H1 (cell line): ENCODE measurements at regions not wholly inside any gene's neighbourhood (a gene's known extent, or its start where the extent isn't known, plus 50 kb on each side); places are given as distances from the start of the nearest gene placed in this dataset.

Experiments
- CTCF ChIA-PET: fragments of 300-600 bp; sonication (Branson Sonifier 250); formaldehyde crosslinking; loops from one replicate; lab custom pipeline; 2021; ENCODE audit not compliant: partially characterized antibody; lab: Charles Lee
- POLR2A ChIA-PET: fragments of 300-600 bp; sonication (Branson Sonifier 250); formaldehyde crosslinking; loops from one replicate; lab custom pipeline; 2021; ENCODE audit warnings: inconsistent platforms; ENCODE audit not compliant: partially characterized antibody; lab: Charles Lee
- DNase-seq, 2 experiments: peaks; one replicate each; pipeline versions ENCODE4 v3.0.0 to v3.0.0-alpha.2; 2010 to 2022; ENCODE audit warnings: low spot score in 2 of 2, low read depth in 1 of 2, mixed read lengths in 1 of 2
- FAIRE-seq: peaks from 2 replicates; lab custom pipeline; 2011; peaks lifted over from hg19 to GRCh38; lab: Jason Lieb, UNC
- H2AFZ ChIP-seq: 2 replicates; pipeline ENCODE4 v1.8.1; 2012; ENCODE audit warnings: low read length, inconsistent platforms
- H2AK5ac ChIP-seq: 2 replicates; pipeline ENCODE4 v1.6.1; 2013; ENCODE audit warnings: low read depth, low read length
- H2BK120ac ChIP-seq: replicated peaks from 2 replicates; pipeline ENCODE3; 2013; ENCODE audit warnings: low read depth, low read length, inconsistent platforms
- H2BK12ac ChIP-seq: 2 replicates; pipeline ENCODE4 v1.6.1; 2013; ENCODE audit warnings: low read depth, low read length
- H2BK15ac ChIP-seq: 2 replicates; pipeline ENCODE4 v1.6.1; 2013; ENCODE audit warnings: low read length
- H2BK20ac ChIP-seq: 2 replicates; pipeline ENCODE4 v1.6.1; 2013; ENCODE audit warnings: low read length
- H2BK5ac ChIP-seq: 2 replicates; pipeline ENCODE4 v1.6.1; 2013; ENCODE audit warnings: low read depth, low read length
- H3K14ac ChIP-seq: 2 replicates; pipeline ENCODE4 v1.6.1; 2013; ENCODE audit warnings: inconsistent platforms; ENCODE audit not compliant: insufficient read length
- H3K18ac ChIP-seq: 2 replicates; pipeline ENCODE4 v1.6.1; 2013; ENCODE audit warnings: low read length; ENCODE audit errors: extremely low read depth
- H3K23ac ChIP-seq: 2 replicates; pipeline ENCODE4 v1.6.1; 2013; ENCODE audit warnings: inconsistent platforms; ENCODE audit not compliant: insufficient read length
- H3K23me2 ChIP-seq: 2 replicates; pipeline ENCODE4 v1.6.1; 2013; ENCODE audit warnings: low read depth, low read length
- H3K27ac ChIP-seq: 2 replicates; pipeline ENCODE4 v1.6.1; 2011; ENCODE audit warnings: low read depth, low read length, inconsistent platforms
- H3K27me3 ChIP-seq, 4 experiments: replicated peaks in 1 of 4; 1 replicate in 1 of 4; 2 replicates in 3 of 4; pipeline versions ENCODE4 v1.6.1 to v1.8.1; 2011 to 2013; ENCODE audit warnings: low read length in 3 of 4, mild to moderate bottlenecking in 3 of 4, inconsistent platforms in 2 of 4, mixed read lengths in 2 of 4, moderate library complexity in 1 of 4; ENCODE audit not compliant: control insufficient read depth in 3 of 4, insufficient read depth in 3 of 4; ENCODE audit errors: extremely low read depth in 1 of 4
- H3K36me3 ChIP-seq, 4 experiments: 2 replicates each; pipeline versions ENCODE4 v1.6.1 to v1.8.1; 2011 to 2013; ENCODE audit warnings: mild to moderate bottlenecking in 4 of 4, low read length in 3 of 4, moderate library complexity in 2 of 4, control low read depth in 1 of 4, inconsistent platforms in 1 of 4; ENCODE audit not compliant: insufficient read depth in 4 of 4, control insufficient read depth in 2 of 4
- H3K4ac ChIP-seq: replicated peaks from 2 replicates; pipeline ENCODE3; 2013; ENCODE audit warnings: low read length, low read depth, mixed read lengths, inconsistent platforms; ENCODE audit not compliant: insufficient read length
- H3K4me1 ChIP-seq, 4 experiments: replicated peaks in 1 of 4; 1 replicate in 1 of 4; 2 replicates in 3 of 4; pipeline versions ENCODE4 v1.6.1 to v1.8.1; 2011 to 2013; ENCODE audit warnings: low read length in 3 of 4, inconsistent platforms in 2 of 4, mixed read lengths in 1 of 4; ENCODE audit not compliant: insufficient read depth in 4 of 4, control insufficient read depth in 3 of 4
- H3K4me2 ChIP-seq, 2 experiments: 2 replicates each; pipeline versions ENCODE4 v1.6.1 to v1.8.1; 2011 to 2013; ENCODE audit warnings: low read depth in 2 of 2, low read length in 2 of 2, control low read depth in 1 of 2, inconsistent platforms in 1 of 2, mild to moderate bottlenecking in 1 of 2; ENCODE audit not compliant: insufficient read depth in 1 of 2
- H3K4me3 ChIP-seq, 4 experiments: fragments of 200-600, 300-600 bp in 1 of 4; sonication (generic), shearing (Covaris generic), sonication (Bioruptor Twin) in 1 of 4; 2 replicates each; pipeline versions ENCODE4 v1.5.1 to v1.8.1; 2011 to 2016; ENCODE audit warnings: low read length in 4 of 4, low read depth in 3 of 4, control low read depth in 2 of 4, inconsistent platforms in 2 of 4, mild to moderate bottlenecking in 2 of 4, mixed read lengths in 1 of 4, moderate library complexity in 1 of 4; ENCODE audit not compliant: insufficient read depth in 2 of 4; ENCODE audit errors: extremely low read depth in 1 of 4
- H3K56ac ChIP-seq: replicated peaks from 2 replicates; pipeline ENCODE3; 2013; ENCODE audit warnings: low read depth, mild to moderate bottlenecking, mixed read lengths, low read length, inconsistent platforms; ENCODE audit not compliant: insufficient read length
- H3K79me1 ChIP-seq: 2 replicates; pipeline ENCODE4 v1.6.1; 2013; ENCODE audit warnings: low read depth, low read length, control low read depth
- H3K79me2 ChIP-seq, 2 experiments: 2 replicates each; pipeline versions ENCODE4 v1.6.1 to v1.8.1; 2012 to 2013; ENCODE audit warnings: low read length in 2 of 2, mild to moderate bottlenecking in 2 of 2, inconsistent platforms in 1 of 2; ENCODE audit not compliant: insufficient read depth in 2 of 2, control insufficient read depth in 1 of 2
- H3K9ac ChIP-seq, 4 experiments: replicated peaks in 1 of 4; 1 replicate in 1 of 4; 2 replicates in 3 of 4; pipeline versions ENCODE4 v1.6.1 to v1.8.1; 2011 to 2013; ENCODE audit warnings: low read depth in 3 of 4, low read length in 3 of 4, control low read depth in 2 of 4, mild to moderate bottlenecking in 2 of 4, moderate library complexity in 2 of 4, inconsistent platforms in 1 of 4; ENCODE audit errors: extremely low read depth in 1 of 4
- H3K9me3 ChIP-seq, 2 experiments: 2 replicates each; pipeline versions ENCODE4 v1.6.1 to v1.8.1; 2012 to 2013; ENCODE audit warnings: mild to moderate bottlenecking in 2 of 2, moderate library complexity in 2 of 2, control low read depth in 1 of 2, inconsistent platforms in 1 of 2, low read depth in 1 of 2, low read length in 1 of 2, mixed read lengths in 1 of 2; ENCODE audit not compliant: insufficient read depth in 2 of 2
- H4K20me1 ChIP-seq, 2 experiments: replicated peaks in 1 of 2; 2 replicates each; pipeline versions ENCODE3 to v1.8.1; 2011 to 2013; ENCODE audit warnings: inconsistent platforms in 2 of 2, low read length in 2 of 2, mild to moderate bottlenecking in 1 of 2; ENCODE audit not compliant: insufficient read depth in 2 of 2, control insufficient read depth in 1 of 2
- H4K5ac ChIP-seq: 2 replicates; pipeline ENCODE4 v1.6.1; 2013; ENCODE audit warnings: low read length, low read depth, mixed read lengths, inconsistent platforms; ENCODE audit not compliant: insufficient read length
- H4K8ac ChIP-seq: 2 replicates; pipeline ENCODE4 v1.8.0; 2013; ENCODE audit warnings: mild to moderate bottlenecking, moderate library complexity, low read length, inconsistent platforms; ENCODE audit not compliant: insufficient read depth; ENCODE audit errors: extremely low read depth
- H4K91ac ChIP-seq: replicated peaks from 2 replicates; pipeline ENCODE3; 2013; ENCODE audit warnings: low read length, mixed read lengths, inconsistent platforms; ENCODE audit not compliant: insufficient read length
- CEBPB ChIP-seq: IDR thresholded peaks from 2 replicates; pipeline ENCODE4 v1.6.1; 2012; ENCODE audit warnings: low read depth, low read length
- KDM4A ChIP-seq: IDR thresholded peaks from one replicate; pipeline ENCODE4 v1.7.1; 2012; ENCODE audit warnings: low read depth, mild to moderate bottlenecking, moderate library complexity, low read length, inconsistent platforms; ENCODE audit not compliant: severe bottlenecking
- WGBS, 2 experiments: shearing (Covaris generic) in 1 of 2; methylation state at CpG; one replicate each; pipeline versions ENCODE4 v1.1.6 to v1.1.7; 2013 to 2015; ENCODE audit warnings: low lambda C conversion rate in 2 of 2, mixed read lengths in 2 of 2, inconsistent platforms in 1 of 2, low coverage in 1 of 2, missing lambda C conversion rate in 1 of 2; ENCODE audit not compliant: insufficient replicate concordance in 2 of 2, insufficient coverage in 1 of 2, insufficient read length in 1 of 2; ENCODE audit errors: extremely low coverage in 1 of 2, missing lambda C conversion rate in 1 of 2; 5-methylcytosine and 5-hydroxymethylcytosine counted together

- Histone ChIP-seq H3K27ac (no peak overlapping the region), H3K36me3 (no peaks in the 10 kb centered on the region), H3K79me2 (no peaks in the 10 kb centered on the region), H3K56ac (no peak overlapping the region), H2BK120ac (no peak overlapping the region), H3K4ac (no peak overlapping the region), H3K23me2 (no peaks in the 10 kb centered on the region), H3K4me3 (no peak overlapping the region), H3K4me2 (no peak overlapping the region), H2AK5ac (no peak overlapping the region), H2BK12ac (no peak overlapping the region), H2AFZ (no peak overlapping the region), H4K91ac (no peak overlapping the region), H3K27me3 (no peaks in the 10 kb centered on the region), H3K18ac (no peak overlapping the region), H3K9me3 (no peaks in the 10 kb centered on the region), H3K79me1 (no peaks in the 10 kb centered on the region), H4K20me1 (no peaks in the 10 kb centered on the region), H3K23ac (no peak overlapping the region), H2BK15ac (no peak overlapping the region), H3K14ac (no peak overlapping the region), H4K8ac (no peak overlapping the region), H4K5ac (no peak overlapping the region), H2BK5ac (no peak overlapping the region), H2BK20ac (no peak overlapping the region), H3K9ac (no peak overlapping the region), H3K4me1 (no peaks in the 10 kb centered on the region)
- FAIRE-seq (no peak), DNase-seq (no peak)
- 87% methylated on average over 2 of the region's 2 CpGs; no CpG with 5 or more reads in 1 of the 2 experiments for WGBS, 2 experiments
- peak; percentile 76; the same call in 1 of the 2 replicates for TF ChIP-seq CEBPB
- TF ChIP-seq KDM4A = no peak
- POLR2A ChIA-PET = interaction anchor here (0.8 kb wide), 1 partner anchor 206 kb away, joined by 3 read pairs; no protein-coding TSS in a partner anchor
- CTCF ChIA-PET = interaction anchor here (2.9 kb wide), 1 partner anchor 527 kb away, joined by 9 read pairs; no protein-coding TSS in a partner anchor
Measured at GRCh38 chr7:83267141-83267631, 104.5 kb upstream of the PCLO start.
